Superior temporal gyrus (tissue), 1 donor: ENCODE measurements at regions not wholly inside any gene's neighbourhood (a gene's known extent, or its start where the extent isn't known, plus 50 kb on each side); places are given as distances from the start of the nearest gene placed in this dataset.
"Not testable (repeated sequence)": the region's sequence is repeated elsewhere in the genome, so short reads cannot be mapped to it uniquely, and the experiment has no call there.

Experiments
- DNase-seq: peaks from one replicate; pipeline ENCODE4 v3.0.0-alpha.2; 2016; ENCODE audit errors: extremely low spot score

- DNase-seq = peak; percentile 80
These were observed 50.0 kb upstream of the ACYP2 start for GRCh38 chr2:54065411-54065810.

GRCh38 chr2:54063967-54064535 lies 51.4 kb upstream of the ACYP2 start:
- DNase-seq = no peak

GRCh38 chr2:54062401-54062800 lies 53.0 kb upstream of the ACYP2 start:
- DNase-seq = peak; percentile 9

GRCh38 chr2:54061272-54061671 lies 54.1 kb upstream of the ACYP2 start:
- DNase-seq = no peak

- peak; percentile 7 for DNase-seq
These were observed 55.4 kb upstream of the ACYP2 start for GRCh38 chr2:54059986-54060385.

GRCh38 chr2:54059504-54059903 lies 55.9 kb upstream of the ACYP2 start:
- peak; percentile 7 for DNase-seq

- DNase-seq = no peak
These were observed 57.0 kb upstream of the ACYP2 start for GRCh38 chr2:54058449-54058848.

- peak; percentile 15 for DNase-seq
These were observed 60.6 kb upstream of the ACYP2 start for GRCh38 chr2:54054774-54055173.

GRCh38 chr2:54054271-54054670 lies 61.1 kb upstream of the ACYP2 start:
- DNase-seq = peak; percentile 24

GRCh38 chr2:54053830-54054229 lies 61.6 kb upstream of the ACYP2 start:
- no peak for DNase-seq

GRCh38 chr2:54052825-54053718 lies 62.3 kb upstream of the ACYP2 start:
- peak; percentile 12 for DNase-seq

GRCh38 chr2:54050445-54050844 lies 65.0 kb upstream of the ACYP2 start:
- DNase-seq = no peak

GRCh38 chr2:54049365-54049764 lies 66.0 kb upstream of the ACYP2 start:
- DNase-seq = peak; percentile 10

GRCh38 chr2:54048896-54049295 lies 66.5 kb upstream of the ACYP2 start:
- DNase-seq = not testable (repeated sequence)

GRCh38 chr2:54048117-54048785 lies 67.2 kb upstream of the ACYP2 start:
- DNase-seq = no peak

- DNase-seq = no peak
These were observed 67.8 kb upstream of the ACYP2 start for GRCh38 chr2:54047658-54048057.

GRCh38 chr2:54047091-54047490 lies 68.3 kb upstream of the ACYP2 start:
- peak; percentile 74 for DNase-seq

GRCh38 chr2:54042897-54043620 lies 72.3 kb upstream of the PSME4 start:
- peak; percentile 90 for DNase-seq

GRCh38 chr2:54042341-54042740 lies 71.5 kb upstream of the PSME4 start:
- DNase-seq = no peak

GRCh38 chr2:54041135-54041534 lies 70.3 kb upstream of the PSME4 start:
- DNase-seq = no peak

GRCh38 chr2:54040685-54041084 lies 69.9 kb upstream of the PSME4 start:
- DNase-seq = no peak

GRCh38 chr2:54040250-54040649 lies 69.5 kb upstream of the PSME4 start:
- DNase-seq = no peak
